BE2C (cell line): ENCODE measurements at regions not wholly inside any gene's neighbourhood (a gene's known extent, or its start where the extent isn't known, plus 50 kb on each side); places are given as distances from the start of the nearest gene placed in this dataset.
"Not testable (repeated sequence)": the region's sequence is repeated elsewhere in the genome, so short reads cannot be mapped to it uniquely, and the experiment has no call there.

Source experiments
- DNase-seq: peaks from one replicate; pipeline ENCODE4 v3.0.0-alpha.2; 2020
- H3K27me3 ChIP-seq: fragments of 250-450 bp; sonication (Bioruptor Pico); 2 replicates; pipeline ENCODE4 v1.5.1; 2020; ENCODE audit warnings: mild to moderate bottlenecking
- H3K36me3 ChIP-seq: fragments of 250-450 bp; sonication (Bioruptor Pico); 2 replicates; pipeline ENCODE4 v1.5.1; 2020; ENCODE audit warnings: mild to moderate bottlenecking
- H3K4me1 ChIP-seq: fragments of 250-450 bp; sonication (Bioruptor Pico); 2 replicates; pipeline ENCODE4 v1.5.1; 2020
- H3K4me3 ChIP-seq: 2 replicates; pipeline ENCODE4 v1.5.1; 2011; ENCODE audit warnings: low read depth, low read length
- H3K9me3 ChIP-seq: fragments of 250-450 bp; sonication (Bioruptor Pico); 2 replicates; pipeline ENCODE4 v1.5.1; 2020
- CTCF ChIP-seq: IDR thresholded peaks from 2 replicates; pipeline ENCODE4 v1.5.1; 2012; ENCODE audit warnings: mild to moderate bottlenecking, low read depth, low read length

GRCh38 chr7:142638581-142638980 is 110.7 kb upstream of the PRSS1 start:
- Histone ChIP-seq H3K27me3 (no peaks in the 10 kb centered on the region), H3K4me1 (no peaks in the 10 kb centered on the region), H3K4me3 (no peak overlapping the region), H3K36me3 (no peaks in the 10 kb centered on the region), H3K9me3 (no peaks in the 10 kb centered on the region)
- no peak for TF ChIP-seq CTCF
- no peak for DNase-seq

- DNase-seq, result no peak
- no peak for TF ChIP-seq CTCF
- Histone ChIP-seq H3K4me1 (no peaks in the 10 kb centered on the region), H3K9me3 (no peaks in the 10 kb centered on the region), H3K4me3 (no peak overlapping the region), H3K36me3 (no peaks in the 10 kb centered on the region), H3K27me3 (no peaks in the 10 kb centered on the region)
Measured at GRCh38 chr7:142637240-142637639, 112.0 kb upstream of the PRSS1 start.

GRCh38 chr7:142636751-142637150 is 112.5 kb upstream of the PRSS1 start:
- DNase-seq, result no peak
- H3K27me3 ChIP-seq, result no peaks in the 10 kb centered on the region
- no peak overlapping the region for H3K4me3 ChIP-seq
- H3K36me3 ChIP-seq, result no peaks in the 10 kb centered on the region
- TF ChIP-seq CTCF, result no peak
- no peaks in the 10 kb centered on the region for H3K9me3 ChIP-seq
- H3K4me1 ChIP-seq, result no peaks in the 10 kb centered on the region

- not testable (repeated sequence) for DNase-seq, H3K4me1 ChIP-seq, H3K9me3 ChIP-seq, H3K27me3 ChIP-seq, H3K36me3 ChIP-seq, H3K4me3 ChIP-seq
Measured at GRCh38 chr7:142636107-142636506, 113.2 kb upstream of the PRSS1 start.

GRCh38 chr7:142632271-142633134 is 116.8 kb upstream of the PRSS1 start:
- DNase-seq, result peak; percentile 46
- Histone ChIP-seq H3K36me3 (no peaks in the 10 kb centered on the region), H3K4me1 (no peaks in the 10 kb centered on the region), H3K27me3 (no peaks in the 10 kb centered on the region), H3K9me3 (no peaks in the 10 kb centered on the region), H3K4me3 (no peak overlapping the region)
- TF ChIP-seq CTCF, result peak; percentile 79

- no peaks in the 10 kb centered on the region for H3K36me3 ChIP-seq
- no peak for DNase-seq
- H3K9me3 ChIP-seq, result no peaks in the 10 kb centered on the region
- H3K4me3 ChIP-seq, result no peak overlapping the region
- no peak for TF ChIP-seq CTCF
- no peaks in the 10 kb centered on the region for H3K27me3 ChIP-seq
- no peaks in the 10 kb centered on the region for H3K4me1 ChIP-seq
Measured at GRCh38 chr7:142629588-142630260, 119.5 kb upstream of the PRSS1 start.
